Endothelial cell of umbilical vein (primary cell): ENCODE measurements at regions not wholly inside any gene's neighbourhood (a gene's known extent, or its start where the extent isn't known, plus 50 kb on each side); places are given as distances from the start of the nearest gene placed in this dataset.
"Not testable (repeated sequence)": the region's sequence is repeated elsewhere in the genome, so short reads cannot be mapped to it uniquely, and the experiment has no call there.

Experiments used
- BruUV-seq: library from RNA; stranded (reverse); fragments of 400-500 nt; replicated peaks from 2 replicates; lab custom pipeline; 2021; lab: Mats Ljungman, UMichigan
- CTCF ChIA-PET: fragments of 300-600, 350-600 bp; sonication (Branson Sonifier 250); formaldehyde crosslinking; loops from one replicate; lab custom pipeline; 2021; ENCODE audit warnings: antibody characterized with exemption, inconsistent platforms; lab: Charles Lee
- POLR2A ChIA-PET: fragments of 300-600, 350-600 bp; sonication (Branson Sonifier 250); formaldehyde crosslinking; loops from one replicate; lab custom pipeline; 2021; ENCODE audit warnings: antibody characterized with exemption, inconsistent platforms; lab: Charles Lee
- DNase-seq: peaks from one replicate; pipeline ENCODE4 v3.0.0-alpha.2; 2011; ENCODE audit warnings: low read depth, low spot score
- FAIRE-seq: peaks from 2 replicates; lab custom pipeline; 2011; peaks lifted over from hg19 to GRCh38; lab: Jason Lieb, UNC
- H2AFZ ChIP-seq: 2 replicates; pipeline ENCODE4 v1.6.0; 2012; ENCODE audit warnings: low read depth, low read length, control low read depth, inconsistent platforms
- H3K27ac ChIP-seq: 2 replicates; pipeline ENCODE4 v1.5.1; 2011; ENCODE audit warnings: low read depth, mild to moderate bottlenecking, control low read depth, low read length, moderate library complexity; ENCODE audit not compliant: insufficient read depth
- H3K27me3 ChIP-seq, 2 experiments: 2 replicates each; pipeline versions ENCODE4 v1.6.0 to v1.6.1; 2011; ENCODE audit warnings: low read length in 2 of 2, mixed read lengths in 1 of 2; ENCODE audit not compliant: control insufficient read depth in 2 of 2, insufficient read depth in 2 of 2
- H3K36me3 ChIP-seq, 2 experiments: 2 replicates in 1 of 2; 3 replicates in 1 of 2; pipeline ENCODE4 v1.5.1; 2011; ENCODE audit warnings: low read length in 2 of 2, mild to moderate bottlenecking in 1 of 2, moderate library complexity in 1 of 2; ENCODE audit not compliant: control insufficient read depth in 2 of 2, insufficient read depth in 2 of 2; ENCODE audit errors: extremely low read depth in 1 of 2
- H3K4me1 ChIP-seq: 3 replicates; pipeline ENCODE4 v1.5.1; 2011; ENCODE audit warnings: mild to moderate bottlenecking, low read length; ENCODE audit not compliant: control insufficient read depth, insufficient read depth; ENCODE audit errors: extremely low read depth
- H3K4me2 ChIP-seq: 2 replicates; pipeline ENCODE4 v1.6.1; 2011; ENCODE audit warnings: low read length, control low read depth, mixed read lengths; ENCODE audit not compliant: insufficient read depth
- H3K4me3 ChIP-seq, 3 experiments: fragments of 200-600 bp in 1 of 3; sonication (generic), shearing (Covaris generic) in 1 of 3; replicated peaks in 1 of 3; 2 replicates each; pipeline ENCODE4 v1.5.1; 2011 to 2016; ENCODE audit warnings: control low read depth in 3 of 3, low read length in 3 of 3, mild to moderate bottlenecking in 2 of 3, inconsistent platforms in 1 of 3, low read depth in 1 of 3, moderate library complexity in 1 of 3; ENCODE audit not compliant: insufficient read depth in 1 of 3
- H3K79me2 ChIP-seq: 2 replicates; pipeline ENCODE4 v1.6.0; 2012; ENCODE audit warnings: low read length, inconsistent platforms; ENCODE audit not compliant: control insufficient read depth, insufficient read depth
- H3K9ac ChIP-seq: replicated peaks from 2 replicates; pipeline ENCODE3; 2011; ENCODE audit warnings: low read length, control low read depth; ENCODE audit not compliant: insufficient read depth; ENCODE audit errors: extremely low read depth
- H3K9me1 ChIP-seq: replicated peaks from 3 replicates; pipeline ENCODE4 v1.6.0; 2011; ENCODE audit warnings: mild to moderate bottlenecking, low read length; ENCODE audit not compliant: control insufficient read depth, insufficient read depth; ENCODE audit errors: extremely low read depth
- H3K9me3 ChIP-seq: replicated peaks from 2 replicates; pipeline ENCODE4 v1.5.1; 2012; ENCODE audit warnings: low read length, inconsistent platforms; ENCODE audit not compliant: control insufficient read depth, insufficient read depth
- H4K20me1 ChIP-seq: replicated peaks from 2 replicates; pipeline ENCODE3; 2011; ENCODE audit warnings: mild to moderate bottlenecking, low read length; ENCODE audit not compliant: control insufficient read depth, insufficient read depth; ENCODE audit errors: extremely low read depth
- EZH2 ChIP-seq: IDR thresholded peaks from 2 replicates; pipeline ENCODE4 v1.6.1; 2012; ENCODE audit warnings: borderline replicate concordance, low read depth, mild to moderate bottlenecking, moderate library complexity, low read length, inconsistent platforms; ENCODE audit not compliant: severe bottlenecking
- FOS ChIP-seq: IDR thresholded peaks from 2 replicates; pipeline ENCODE4 v1.6.1; 2011; ENCODE audit warnings: mild to moderate bottlenecking, low read length, moderate library complexity, borderline replicate concordance; ENCODE audit not compliant: insufficient read depth
- GATA2 ChIP-seq: IDR thresholded peaks from 2 replicates; pipeline ENCODE4 v1.7.0; 2011; ENCODE audit warnings: low read depth, mild to moderate bottlenecking, moderate library complexity, mixed read lengths, low read length; ENCODE audit not compliant: insufficient read length, insufficient read depth
- JUN ChIP-seq: IDR thresholded peaks from 2 replicates; pipeline ENCODE4 v1.6.1; 2011; ENCODE audit warnings: borderline replicate concordance, low read depth; ENCODE audit not compliant: insufficient read length, insufficient read depth
- MYC ChIP-seq: IDR thresholded peaks from one replicate; pipeline ENCODE4 v1.6.1; 2011; ENCODE audit warnings: mild to moderate bottlenecking, low read depth, low read length
- POLR2A ChIP-seq: IDR thresholded peaks from 2 replicates; pipeline ENCODE4 v1.6.1; 2012; ENCODE audit warnings: low read depth, mild to moderate bottlenecking, control low read depth, low read length
- POLR2AphosphoS5 ChIP-seq: IDR thresholded peaks from 2 replicates; pipeline ENCODE4 v1.6.1; 2012; ENCODE audit warnings: low read depth, mild to moderate bottlenecking, control low read depth, low read length, moderate library complexity; ENCODE audit not compliant: insufficient read depth
- dilution Hi-C: fragments of 300-500 bp; cut with MboI; formaldehyde crosslinking; loops from one replicate; pipeline ENCODE4 v1.15.0; 2019; ENCODE audit warnings: low sequenced_read_pairs; ENCODE audit not compliant: extremely low pct_ligation_motif_present
- intact Hi-C: fragments of 100-400 bp; cut with micrococcal nuclease; formaldehyde crosslinking; loops from one replicate; pipeline ENCODE4 v1.10.0; 2022
- TF ChIP-seq, protein P1 (sequence below), 2 donors: IDR thresholded peaks; 1 replicate in 1 of 2; 2 replicates in 1 of 2; pipeline ENCODE4 v1.5.1; 2011; ENCODE audit warnings: low read length in 2 of 2, mild to moderate bottlenecking in 2 of 2, moderate library complexity in 2 of 2, control low read depth in 1 of 2, inconsistent platforms in 1 of 2, low read depth in 1 of 2; ENCODE audit not compliant: insufficient read depth in 1 of 2; ENCODE audit errors: extremely low read depth in 1 of 2
- TF ChIP-seq, protein P2 (sequence below): IDR thresholded peaks from 2 replicates; pipeline ENCODE4 v1.6.1; 2011; ENCODE audit not compliant: insufficient read depth, insufficient read length

DNA sequence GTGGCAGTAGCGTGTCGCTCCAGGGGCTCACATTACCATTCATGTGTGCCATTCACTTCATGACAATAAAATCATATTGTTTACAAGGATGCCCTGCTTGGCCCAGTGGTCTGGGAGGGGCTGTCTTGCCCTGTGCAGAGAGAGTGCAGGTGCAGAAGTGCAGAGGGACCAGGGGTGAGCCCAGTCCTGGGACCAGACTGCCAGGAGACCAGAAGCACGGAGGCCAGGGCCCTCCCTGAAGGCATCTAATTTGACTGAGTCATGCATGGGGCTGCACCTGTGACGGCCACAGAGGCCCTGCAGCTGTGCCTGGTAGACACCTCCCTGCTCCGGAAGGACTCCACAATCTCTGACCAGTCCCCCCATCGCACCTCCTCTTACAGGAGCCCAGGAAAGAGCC, 164.4 kb upstream of the FOXD4L5 start:
- no peaks in the 10 kb centered on the region for H3K4me1 ChIP-seq
- dilution Hi-C loops = no loop called here
- H3K27me3 ChIP-seq = no peaks in the 10 kb centered on the region
- peaks cover 2% of the 10 kb centered on the region for H3K9me3 ChIP-seq
- no peak overlapping the region for H2AFZ ChIP-seq
- no peak overlapping the region for H3K27ac ChIP-seq
- H3K79me2 ChIP-seq = no peaks in the 10 kb centered on the region
- no peaks in the 10 kb centered on the region for H3K36me3 ChIP-seq
- POLR2A ChIA-PET = no interaction called here
- H3K4me2 ChIP-seq = no peak overlapping the region
- CTCF ChIA-PET = no interaction called here
- H3K4me3 ChIP-seq = no peak overlapping the region
- no peak overlapping the region for H3K9ac ChIP-seq
- DNase-seq = no peak
- no peaks in the 10 kb centered on the region for H3K9me1 ChIP-seq
- TF ChIP-seq EZH2 = no peak
- no peak for TF ChIP-seq GATA2
- TF ChIP-seq FOS = no peak
- TF ChIP-seq JUN = no peak
- no peak for TF ChIP-seq POLR2AphosphoS5
- TF ChIP-seq POLR2A = no peak
- no peak for TF ChIP-seq MYC
- TF ChIP-seq, protein P1, sequence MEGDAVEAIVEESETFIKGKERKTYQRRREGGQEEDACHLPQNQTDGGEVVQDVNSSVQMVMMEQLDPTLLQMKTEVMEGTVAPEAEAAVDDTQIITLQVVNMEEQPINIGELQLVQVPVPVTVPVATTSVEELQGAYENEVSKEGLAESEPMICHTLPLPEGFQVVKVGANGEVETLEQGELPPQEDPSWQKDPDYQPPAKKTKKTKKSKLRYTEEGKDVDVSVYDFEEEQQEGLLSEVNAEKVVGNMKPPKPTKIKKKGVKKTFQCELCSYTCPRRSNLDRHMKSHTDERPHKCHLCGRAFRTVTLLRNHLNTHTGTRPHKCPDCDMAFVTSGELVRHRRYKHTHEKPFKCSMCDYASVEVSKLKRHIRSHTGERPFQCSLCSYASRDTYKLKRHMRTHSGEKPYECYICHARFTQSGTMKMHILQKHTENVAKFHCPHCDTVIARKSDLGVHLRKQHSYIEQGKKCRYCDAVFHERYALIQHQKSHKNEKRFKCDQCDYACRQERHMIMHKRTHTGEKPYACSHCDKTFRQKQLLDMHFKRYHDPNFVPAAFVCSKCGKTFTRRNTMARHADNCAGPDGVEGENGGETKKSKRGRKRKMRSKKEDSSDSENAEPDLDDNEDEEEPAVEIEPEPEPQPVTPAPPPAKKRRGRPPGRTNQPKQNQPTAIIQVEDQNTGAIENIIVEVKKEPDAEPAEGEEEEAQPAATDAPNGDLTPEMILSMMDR (IDR thresholded peaks at IDR 0.05; ENCODE audit: extremely low read depth in 1 of 2, insufficient read depth in 1 of 2, low read depth in 1 of 2, low read length in 2 of 2) = no peak
- TF ChIP-seq, protein P2, sequence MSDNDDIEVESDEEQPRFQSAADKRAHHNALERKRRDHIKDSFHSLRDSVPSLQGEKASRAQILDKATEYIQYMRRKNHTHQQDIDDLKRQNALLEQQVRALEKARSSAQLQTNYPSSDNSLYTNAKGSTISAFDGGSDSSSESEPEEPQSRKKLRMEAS = no peak
- BruUV-seq = no TSS peak
- no peak for FAIRE-seq
- no peaks in the 10 kb centered on the region for H4K20me1 ChIP-seq
- intact Hi-C loops = no loop called here

DNA sequence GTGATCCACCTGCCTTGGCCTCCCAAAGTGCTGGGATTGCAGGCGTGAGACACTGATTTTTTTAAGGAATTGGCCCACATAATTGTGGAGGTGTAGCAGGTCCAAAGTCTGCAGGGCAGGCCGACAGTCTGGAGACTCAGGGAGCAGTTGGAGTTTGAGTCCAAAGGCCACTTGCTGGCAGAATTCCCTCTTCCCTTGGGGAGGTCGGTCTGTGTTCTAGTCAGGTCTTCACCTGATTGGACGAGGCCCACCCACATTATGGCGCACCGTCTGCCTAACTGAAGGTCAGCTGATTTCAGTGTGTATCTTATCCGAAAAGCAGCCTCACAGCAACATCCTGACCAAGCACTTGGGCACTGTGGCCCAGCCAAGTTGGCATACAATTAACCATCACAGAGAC, 162.1 kb upstream of the FOXD4L5 start:
- H4K20me1 ChIP-seq, H3K9ac ChIP-seq, FAIRE-seq, dilution Hi-C loops, POLR2A ChIA-PET, H3K79me2 ChIP-seq, H3K4me3 ChIP-seq, H3K27me3 ChIP-seq, H3K4me2 ChIP-seq, H3K9me1 ChIP-seq, CTCF ChIA-PET, BruUV-seq, H2AFZ ChIP-seq, H3K9me3 ChIP-seq, H3K4me1 ChIP-seq, DNase-seq, H3K27ac ChIP-seq, H3K36me3 ChIP-seq, intact Hi-C loops: not testable (repeated sequence)

DNA sequence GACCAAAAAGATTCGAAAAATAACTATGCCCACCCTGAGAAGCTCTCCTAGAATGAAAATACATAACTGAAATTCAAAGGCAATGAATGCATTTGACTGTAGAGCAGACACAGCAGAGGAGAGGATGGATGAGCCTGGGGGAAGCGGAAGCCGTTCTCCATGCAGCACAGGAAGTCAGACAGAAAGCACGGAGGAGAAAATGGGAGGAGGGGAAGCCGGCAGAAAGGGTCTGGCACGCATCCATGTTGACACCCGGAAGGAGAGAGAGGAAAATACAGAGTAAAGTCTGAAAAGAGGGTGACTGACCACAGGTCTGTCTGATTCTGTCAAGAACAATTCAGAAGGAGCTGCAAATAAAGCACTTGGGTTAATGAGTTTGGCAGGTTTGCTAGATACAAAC, 161.0 kb upstream of the FOXD4L5 start:
- H3K9me3 ChIP-seq, POLR2A ChIA-PET, H3K4me3 ChIP-seq, H4K20me1 ChIP-seq, dilution Hi-C loops, H2AFZ ChIP-seq, H3K4me2 ChIP-seq, FAIRE-seq, H3K4me1 ChIP-seq, H3K9ac ChIP-seq, intact Hi-C loops, H3K27ac ChIP-seq, DNase-seq, CTCF ChIA-PET, BruUV-seq, H3K27me3 ChIP-seq, H3K79me2 ChIP-seq, H3K9me1 ChIP-seq, H3K36me3 ChIP-seq: not testable (repeated sequence)
